Activated naive CD4-positive, alpha-beta T cell (primary cell): ENCODE measurements at regions not wholly inside any gene's neighbourhood (a gene's known extent, or its start where the extent isn't known, plus 50 kb on each side); places are given as distances from the start of the nearest gene placed in this dataset.

ENCODE experiments used
- DNase-seq, 4 experiments: peaks; one replicate each; lab custom pipeline; 2025; lab: John Stamatoyannopoulos, UW

DNA sequence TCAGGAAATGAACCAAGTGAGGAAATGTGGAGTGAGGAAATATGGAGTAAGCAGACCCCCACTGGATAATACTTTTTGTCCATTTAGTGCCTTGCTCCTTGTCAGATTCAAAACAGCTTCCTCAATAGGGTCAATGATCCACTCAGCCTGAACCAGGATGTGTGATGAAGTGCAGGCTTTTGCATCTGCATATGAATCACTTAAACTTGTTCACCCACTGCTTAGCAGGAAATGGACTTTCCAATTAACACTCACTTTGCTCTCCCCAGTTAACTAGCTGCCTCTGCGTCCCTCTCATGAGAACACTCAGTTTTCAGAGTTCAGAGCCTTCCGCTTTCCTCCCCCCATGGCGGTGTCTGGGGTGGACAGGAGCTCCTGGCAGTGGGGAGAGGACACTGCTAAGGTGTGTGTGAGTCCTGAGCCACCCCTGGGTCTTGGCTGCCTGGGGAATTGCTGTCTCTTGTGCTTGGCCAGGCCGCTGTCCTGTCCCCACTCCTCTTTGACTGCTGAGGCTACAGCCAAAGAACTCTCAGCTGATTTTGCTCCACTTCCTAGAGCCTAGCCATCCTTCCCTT, 621.8 kb downstream of the CDH26 start:
- DNase-seq: no peak

DNA sequence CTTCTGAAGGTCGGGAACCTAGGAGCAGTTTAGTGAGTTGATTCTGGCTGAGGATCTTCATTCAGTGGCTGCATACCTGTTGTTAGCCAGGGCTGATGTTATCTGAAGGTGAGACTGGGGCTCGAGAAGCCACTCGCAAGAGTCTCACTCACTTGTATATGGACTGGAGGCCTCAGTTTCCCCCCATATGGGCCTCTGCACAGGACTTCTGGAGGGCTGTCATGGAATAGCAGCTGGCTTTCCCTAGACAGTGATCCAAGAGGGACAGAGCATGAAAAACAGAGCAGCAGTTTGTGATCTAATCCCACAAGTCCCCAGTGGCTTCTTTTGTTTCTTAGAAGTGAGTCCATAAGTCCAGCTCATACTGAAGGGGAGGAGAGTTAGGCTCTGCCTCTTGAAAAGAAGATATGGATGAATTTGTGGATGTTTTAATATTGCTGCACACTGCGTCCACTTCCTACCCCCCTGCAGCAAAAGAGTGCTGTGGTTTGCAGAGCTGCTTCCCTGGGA, 623.4 kb downstream of the CDH26 start:
- DNase-seq: no peak

DNA sequence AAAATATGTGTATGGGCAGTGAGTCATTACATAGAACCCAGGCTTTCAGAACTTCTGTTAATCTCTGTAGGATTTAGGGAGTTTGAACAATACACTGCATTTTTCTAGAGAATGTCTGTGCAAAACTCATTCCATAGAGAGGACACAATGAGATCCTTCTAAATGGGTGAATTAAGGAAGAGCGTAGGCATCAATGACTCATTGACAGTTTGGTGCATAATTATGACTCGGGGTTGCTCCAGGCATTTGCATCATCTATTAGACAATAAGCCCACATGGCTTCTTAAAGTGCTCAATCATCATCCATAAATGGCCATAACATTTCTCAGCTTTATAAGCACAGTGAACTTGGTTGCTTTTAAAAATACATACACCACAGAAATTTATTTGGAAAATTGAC, 625.5 kb downstream of the CDH26 start:
- DNase-seq: no peak

DNA sequence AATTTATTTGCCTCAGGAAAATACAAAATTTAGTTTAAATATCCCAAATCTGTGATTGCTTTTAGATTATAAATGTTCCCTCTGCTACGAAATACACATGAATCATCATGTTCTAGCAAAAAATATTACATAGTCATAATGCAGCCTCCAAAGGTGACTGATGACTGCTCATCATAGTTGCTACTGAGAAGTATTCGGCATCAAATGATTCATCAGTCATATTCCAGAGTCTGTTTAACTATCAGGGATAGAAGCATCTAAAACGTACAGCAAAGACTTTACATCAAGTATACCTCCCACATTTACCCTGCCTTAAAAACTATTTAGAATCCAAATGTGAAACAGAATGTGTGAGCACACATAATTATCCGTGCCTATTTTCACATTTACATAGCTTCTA, 626.0 kb downstream of the CDH26 start:
- DNase-seq: no peak

DNA sequence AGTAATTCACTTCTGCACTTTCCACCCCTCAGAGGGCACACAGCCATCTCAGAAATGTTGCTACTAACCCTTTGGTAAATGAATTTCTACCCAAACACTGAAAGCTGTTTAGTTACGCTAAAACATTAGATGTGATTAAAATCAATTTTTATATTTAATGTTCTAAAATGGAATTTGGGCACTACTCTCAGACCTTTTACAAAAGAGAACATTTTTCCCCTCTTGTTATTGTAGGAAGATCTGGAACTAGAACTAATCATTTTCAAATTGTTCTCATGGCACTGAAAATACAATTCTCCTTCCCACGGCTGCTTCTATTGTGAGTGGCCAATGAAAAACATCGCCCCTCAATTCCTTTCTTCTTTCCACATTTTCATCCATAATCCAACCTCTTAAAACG, 627.4 kb downstream of the CDH26 start:
- no peak for DNase-seq

DNA sequence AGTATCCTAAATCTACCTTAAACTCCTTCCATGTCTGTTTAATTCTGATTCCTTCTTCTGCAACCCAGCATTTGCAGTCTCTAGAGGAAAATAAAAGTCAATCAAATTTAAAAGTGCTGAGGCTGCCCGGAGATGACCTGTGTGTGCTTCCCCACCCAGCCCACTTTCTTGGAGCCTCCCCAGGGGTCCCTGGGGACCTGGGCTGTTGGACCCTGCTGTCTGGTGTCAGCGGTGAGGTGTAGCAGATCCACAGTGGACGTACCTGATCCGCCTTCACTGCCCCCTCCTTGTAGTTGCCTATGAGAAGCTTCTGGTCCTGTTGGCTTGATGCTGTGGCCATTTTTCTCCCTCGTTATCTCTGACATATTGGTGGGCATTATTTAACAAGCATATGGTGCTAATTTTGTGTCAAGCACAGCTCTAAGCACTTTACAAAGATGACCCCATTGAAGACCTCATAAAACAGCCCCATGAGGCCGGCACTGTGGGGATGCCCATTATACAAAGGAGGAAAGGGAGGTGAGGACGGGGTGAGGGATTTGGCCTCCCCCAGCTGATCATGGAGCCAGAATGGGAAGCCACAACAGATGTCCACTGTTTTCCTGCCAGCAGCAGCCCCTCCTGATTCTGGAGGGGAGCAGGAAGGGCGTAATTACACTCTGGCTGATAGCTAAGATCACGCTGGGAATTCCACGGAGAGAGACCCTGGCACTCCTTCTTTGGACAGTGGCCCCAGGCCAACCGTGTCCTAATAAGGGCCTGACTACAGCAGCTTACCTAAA, 628.2 kb downstream of the CDH26 start:
- DNase-seq: no peak

DNA sequence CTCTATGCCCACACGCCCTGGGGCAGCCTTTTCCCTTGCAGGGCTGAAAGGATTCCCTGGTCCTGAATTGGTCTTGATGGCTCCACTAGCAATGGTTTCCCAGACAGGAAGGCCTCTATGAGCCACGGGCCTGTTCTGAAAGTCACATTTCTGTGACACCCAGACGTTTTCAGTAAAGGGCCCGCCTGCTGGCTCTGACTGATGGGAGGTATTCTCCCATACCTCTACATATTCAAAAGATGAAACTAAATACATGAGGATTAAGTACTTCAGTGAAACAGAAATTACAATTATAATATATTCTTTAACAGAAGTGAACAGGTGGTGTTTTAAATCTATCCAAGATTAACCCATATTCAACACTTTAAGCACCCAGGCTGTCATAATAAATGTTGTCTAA, 629.8 kb downstream of the CDH26 start:
- no peak for DNase-seq

DNA sequence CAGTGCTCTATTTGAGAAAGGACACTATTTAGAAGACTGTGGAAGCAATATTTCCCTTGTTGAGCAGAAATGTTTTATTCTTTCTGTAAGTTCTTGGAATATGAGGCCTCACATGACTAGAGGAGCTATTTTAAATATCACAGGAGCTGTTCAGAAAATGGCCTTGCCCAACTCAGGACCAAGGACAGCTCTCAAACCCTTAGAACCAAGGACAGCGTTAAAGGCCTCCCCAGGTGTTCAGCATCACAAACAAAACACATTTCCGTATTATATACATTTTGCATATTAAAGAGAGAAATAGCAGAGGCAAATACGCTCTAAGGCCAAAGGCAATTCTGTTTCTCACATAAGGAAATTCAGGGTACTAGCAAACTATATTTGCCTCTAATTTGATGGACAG, 631.4 kb downstream of the CDH26 start:
- DNase-seq: no peak

DNA sequence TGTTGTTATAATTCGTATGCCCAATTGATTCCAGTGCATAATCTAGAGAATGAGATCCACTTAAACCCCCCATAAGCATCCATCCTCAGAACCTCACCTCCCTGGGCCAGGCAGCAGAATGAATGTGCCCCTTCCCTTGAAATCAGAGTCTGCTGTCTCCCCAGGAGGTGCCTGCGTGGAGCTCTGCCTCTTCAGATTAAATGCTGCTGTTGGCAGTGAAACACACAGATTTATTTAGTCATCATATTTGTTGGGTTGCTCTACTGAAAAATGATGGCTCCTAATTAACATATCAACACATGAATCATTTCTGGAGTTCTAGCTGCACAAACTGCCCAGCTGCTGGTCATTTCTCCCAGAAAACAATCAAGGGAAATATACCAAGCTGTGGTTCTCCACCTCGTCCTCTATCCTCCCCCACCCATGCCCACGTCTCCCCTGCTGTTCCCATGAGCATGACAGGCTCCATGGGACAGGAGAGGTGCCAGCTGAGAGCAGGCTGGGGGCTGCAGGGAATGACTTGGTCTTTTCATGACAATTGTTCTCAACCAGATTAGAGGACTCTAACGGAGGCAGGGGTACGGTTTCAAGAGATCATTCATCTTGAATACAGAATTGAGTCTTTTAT, 633.1 kb downstream of the CDH26 start:
- no peak for DNase-seq

DNA sequence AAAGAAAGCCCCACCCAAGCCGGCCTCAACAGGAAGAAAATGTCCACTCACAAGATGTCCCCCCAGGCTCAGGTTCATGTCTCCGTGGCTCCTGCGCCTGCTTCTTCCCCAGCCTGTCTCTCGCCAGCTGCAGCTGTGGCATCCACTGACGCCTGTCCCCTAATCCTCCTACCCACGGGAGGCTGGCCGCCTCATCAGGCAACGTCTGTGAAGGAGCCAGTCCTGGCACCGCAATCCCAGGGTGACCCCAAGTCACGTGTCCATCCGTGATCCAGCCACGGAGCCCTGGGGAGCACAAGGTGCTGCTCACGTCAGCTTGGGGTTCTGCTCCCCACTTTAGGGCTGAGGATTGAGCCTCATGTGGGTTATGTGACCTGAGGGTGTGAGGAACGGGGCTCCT, 640.3 kb downstream of the CDH26 start:
- DNase-seq: no peak

DNA sequence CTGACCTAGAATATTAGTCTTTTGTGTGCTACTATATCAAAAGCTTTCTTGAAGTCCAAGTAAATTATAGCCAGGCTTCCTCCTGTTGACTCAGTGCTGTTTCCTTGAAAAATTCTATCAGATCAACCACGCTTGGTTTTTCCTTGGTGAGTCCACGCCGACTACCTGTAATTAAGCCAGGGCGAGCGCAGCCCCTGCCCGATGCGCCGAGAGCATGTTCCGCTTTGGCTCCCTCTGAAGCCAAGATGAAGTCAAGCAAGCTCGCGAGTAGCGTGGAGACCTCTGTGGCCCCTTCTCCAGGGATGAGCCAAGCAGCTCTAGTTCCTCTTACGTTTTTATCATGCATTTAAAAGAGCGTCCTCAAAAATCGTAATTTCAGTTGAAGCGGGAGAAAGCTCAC, 641.2 kb downstream of the CDH26 start:
- no peak for DNase-seq

DNA sequence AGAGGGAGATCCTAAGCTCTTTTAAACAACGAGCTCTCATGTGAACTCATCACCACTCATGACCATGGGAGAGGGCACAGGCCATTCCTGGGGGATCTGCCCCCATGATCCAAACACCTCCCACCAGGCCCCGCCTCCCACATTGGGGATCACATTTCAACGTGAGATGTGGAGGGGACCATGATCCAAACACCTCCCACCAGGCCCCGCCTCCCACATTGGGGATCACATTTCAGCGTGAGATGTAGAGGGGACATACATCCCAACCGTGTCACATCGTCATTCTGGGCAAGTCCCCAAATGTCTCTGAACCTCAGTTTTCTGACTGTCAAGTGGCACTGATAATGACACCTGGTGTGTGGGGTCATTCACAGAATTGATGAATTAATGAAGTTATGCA, 641.8 kb downstream of the CDH26 start:
- no peak for DNase-seq

DNA sequence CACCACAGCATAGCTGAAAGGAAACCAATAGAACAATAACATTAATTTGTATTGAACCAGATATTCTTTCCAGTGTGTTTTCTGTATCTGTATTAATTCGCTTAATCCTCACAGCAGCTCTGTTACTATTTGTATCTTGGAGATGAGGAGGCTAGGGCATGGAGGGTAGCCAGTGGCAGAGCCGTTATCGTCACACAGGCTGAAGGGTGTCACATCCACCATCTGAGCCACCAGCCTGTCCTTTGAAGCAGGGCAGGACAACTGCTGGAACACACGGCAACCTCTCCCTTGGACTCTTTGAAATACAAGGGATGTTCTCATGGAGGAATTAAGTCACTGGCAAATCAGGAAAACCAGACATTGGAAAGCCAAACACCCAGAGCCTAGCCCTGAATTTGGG, 628.0 kb upstream of the CDH4 start:
- DNase-seq: no peak

DNA sequence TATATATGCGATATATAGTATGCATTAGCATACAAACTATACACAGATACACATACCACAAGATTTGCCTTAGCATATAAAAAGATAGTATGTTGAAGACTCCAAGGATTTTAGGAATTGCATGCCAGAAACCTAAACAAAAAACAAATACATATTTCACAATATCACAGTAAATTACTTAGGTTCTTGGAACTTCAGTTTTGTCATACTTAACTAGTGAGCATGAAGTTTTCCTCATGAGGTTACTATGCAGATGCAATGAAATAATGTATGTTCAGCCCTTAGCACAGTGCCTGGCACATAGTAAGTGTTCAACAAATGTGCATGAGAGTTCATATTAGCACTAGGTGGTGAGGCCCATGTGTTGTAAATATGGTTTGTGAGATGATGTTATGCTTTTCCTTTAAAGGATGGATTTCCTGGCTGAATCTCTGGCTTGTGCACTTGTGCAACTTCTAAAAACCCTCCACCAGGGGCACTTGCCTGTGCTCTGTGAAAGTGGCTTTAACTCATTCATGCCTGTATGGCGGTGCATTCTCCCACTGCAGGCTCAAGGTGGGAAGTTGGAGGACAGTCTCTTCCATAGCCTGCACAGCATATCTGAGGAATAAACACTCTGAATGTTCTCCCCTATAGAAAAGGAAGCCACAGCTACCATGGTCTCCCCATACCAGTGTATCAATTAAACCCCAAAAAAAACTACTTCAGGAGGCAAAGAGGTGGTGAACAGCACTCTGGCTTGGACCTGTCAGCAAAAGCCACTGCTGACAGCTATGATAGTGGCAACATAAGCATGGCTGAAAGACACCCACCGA, 624.1 kb upstream of the CDH4 start:
- DNase-seq: no peak

DNA sequence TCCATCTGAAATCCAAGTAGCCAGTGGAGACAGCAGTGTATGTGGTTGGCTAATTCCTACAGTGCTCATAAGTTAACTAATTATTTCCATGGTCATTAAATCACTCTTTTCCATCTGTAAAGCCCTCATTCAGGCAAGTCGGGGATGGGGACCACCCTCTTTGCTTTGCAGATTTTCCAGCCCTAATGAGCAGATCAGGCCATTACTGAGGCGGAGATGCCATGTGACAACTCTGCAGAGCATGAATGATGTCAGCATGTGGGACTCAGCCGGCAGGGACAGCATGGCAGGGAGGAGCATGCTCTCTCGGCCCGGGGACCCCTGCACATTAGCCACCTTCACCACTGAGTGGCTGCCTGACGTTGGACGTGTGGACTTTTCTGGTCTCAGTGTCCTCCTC, 623.3 kb upstream of the CDH4 start:
- no peak for DNase-seq

DNA sequence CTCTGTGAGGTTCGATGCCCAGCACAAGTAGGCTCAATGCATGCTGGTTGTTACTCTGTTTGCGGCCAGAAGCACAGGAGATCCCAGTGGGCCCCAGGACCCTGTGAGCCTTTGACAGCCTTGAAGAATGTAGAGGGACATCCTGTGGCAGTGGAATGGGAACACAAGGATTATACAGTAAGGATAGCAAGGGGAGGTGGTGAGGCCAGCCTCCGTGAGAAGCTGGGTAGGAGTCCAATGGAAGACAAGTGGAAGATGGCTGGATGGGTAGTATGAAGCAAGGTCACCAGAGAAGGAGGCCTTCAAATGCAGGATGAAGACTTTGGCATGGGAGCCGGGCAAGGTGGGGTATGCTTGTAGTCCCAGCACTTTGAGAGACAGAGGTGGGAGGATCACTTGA, 622.9 kb upstream of the CDH4 start:
- DNase-seq: no peak

DNA sequence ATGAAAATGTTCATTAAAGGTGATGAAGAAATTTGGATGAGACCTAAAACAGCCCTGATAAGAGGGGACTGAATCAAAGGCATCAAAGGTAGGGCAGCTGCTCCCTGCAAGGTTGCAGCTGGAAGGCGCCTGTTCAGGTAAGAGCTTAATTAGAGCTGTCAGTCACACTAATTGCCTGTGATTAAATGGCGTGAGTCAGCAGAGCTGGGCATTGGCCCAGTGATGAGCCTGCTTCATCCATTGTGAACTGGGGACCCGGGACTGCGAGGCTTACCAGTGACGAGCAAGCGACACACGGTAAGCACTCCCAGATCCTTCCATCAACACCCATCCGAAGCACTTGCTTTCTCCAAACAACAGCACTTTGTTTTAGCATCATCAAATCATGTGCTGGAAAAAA, 621.5 kb upstream of the CDH4 start:
- no peak for DNase-seq

DNA sequence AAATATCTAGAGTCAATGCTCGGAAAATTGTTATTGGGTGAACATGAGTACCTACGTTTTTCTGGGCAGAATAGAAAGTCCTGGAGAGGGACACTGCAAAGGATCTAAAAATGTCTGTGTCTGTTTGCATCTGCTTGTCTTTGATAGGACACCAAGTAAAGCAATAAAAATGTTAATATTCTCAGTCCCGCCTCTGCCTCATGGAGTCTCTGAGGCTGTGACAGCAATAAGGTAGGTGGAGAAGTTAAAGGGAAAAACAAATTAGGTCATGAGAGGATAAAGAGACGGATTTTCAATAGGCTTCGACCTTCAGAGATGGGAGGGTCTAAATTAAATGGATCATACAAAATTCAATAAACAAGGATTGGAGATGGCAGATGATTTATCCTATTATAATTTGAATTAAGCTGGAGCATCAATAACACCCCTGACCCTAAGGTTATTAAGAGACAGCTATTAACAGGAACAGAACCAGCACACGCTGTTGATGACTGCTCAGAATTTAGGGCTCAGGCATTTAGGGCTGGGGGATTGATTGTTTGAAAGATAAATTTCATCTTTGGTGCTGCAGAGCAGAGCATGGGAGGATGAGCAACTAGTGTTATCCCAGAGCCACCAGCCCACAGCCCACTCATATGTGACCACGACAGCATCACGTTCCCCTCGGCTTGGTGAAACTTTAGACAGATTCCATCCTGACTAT, 620.3 kb upstream of the CDH4 start:
- DNase-seq: no peak

DNA sequence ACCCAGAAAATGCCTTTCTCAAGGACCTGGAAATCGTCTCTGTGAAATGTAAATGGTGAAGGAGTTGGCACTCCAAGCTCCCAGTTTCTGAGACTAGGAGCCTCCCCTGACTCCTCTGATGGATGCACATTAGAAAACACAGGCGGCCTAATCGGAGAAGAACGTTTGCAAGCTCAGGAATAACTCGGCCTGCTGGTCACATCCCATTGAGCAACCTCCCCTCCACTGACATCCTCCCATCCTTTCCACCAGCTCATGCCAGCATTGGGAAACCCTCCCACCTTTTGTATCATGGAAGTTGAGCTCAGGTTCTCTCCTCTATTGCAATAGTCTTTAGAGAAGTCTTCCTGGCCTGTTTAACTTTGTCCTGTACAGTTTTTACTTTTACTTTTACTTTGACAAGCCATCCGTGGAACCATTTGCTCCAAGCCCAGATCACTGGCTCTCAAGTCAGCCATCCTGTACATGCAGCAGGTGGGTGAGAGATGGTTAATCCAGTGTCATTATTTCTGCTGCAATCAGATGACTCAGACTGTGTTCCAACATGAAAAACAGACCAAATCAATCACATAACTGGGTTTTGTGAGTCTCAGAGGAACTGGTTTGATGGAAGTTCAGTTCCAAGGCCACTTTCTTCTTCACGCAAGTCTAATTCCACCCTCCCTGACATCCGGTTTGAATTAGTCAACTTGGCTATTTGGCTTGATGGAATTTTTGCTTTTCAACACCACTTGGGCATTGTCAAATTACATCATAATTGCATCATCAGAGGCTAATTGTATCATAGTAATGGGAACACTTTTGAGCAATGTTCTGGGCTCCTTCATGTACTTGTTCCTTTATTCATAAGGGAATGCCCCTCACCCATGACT, 619.4 kb upstream of the CDH4 start:
- DNase-seq: no peak

DNA sequence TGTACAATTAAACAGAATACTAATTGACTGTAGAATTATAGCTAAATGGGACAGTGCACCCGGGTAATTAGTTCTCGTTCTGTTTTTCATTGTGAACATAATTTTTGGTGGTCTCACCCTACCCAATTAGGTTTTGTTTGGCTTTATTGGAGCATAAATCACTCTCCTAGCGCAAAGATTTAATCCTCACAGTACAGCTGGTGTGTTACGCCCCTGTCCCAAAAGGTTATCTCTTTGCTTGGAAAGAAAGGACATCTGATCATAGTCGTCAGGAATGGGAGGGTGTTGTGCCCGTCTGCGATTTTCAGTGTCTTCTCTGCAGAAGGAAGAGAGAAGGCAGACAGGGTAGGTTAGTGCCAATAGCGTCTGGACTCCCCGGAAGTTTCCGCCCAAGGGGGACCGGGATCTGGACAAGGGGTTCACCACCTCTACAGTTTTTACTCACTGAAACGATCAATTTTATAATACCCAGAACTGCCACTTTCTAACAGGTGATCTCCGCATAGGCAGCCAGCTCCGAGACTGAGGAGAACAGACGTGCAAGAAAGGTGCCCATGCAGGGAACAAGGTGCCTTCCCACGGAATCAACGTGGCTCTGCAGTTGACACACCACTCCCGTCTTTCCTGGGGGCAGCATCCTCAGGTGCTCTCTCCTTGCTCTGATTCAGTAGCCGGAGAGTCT, 617.4 kb upstream of the CDH4 start:
- DNase-seq: no peak
